Fibroblast of gingiva (primary cell): ENCODE measurements at regions not wholly inside any gene's neighbourhood (a gene's known extent, or its start where the extent isn't known, plus 50 kb on each side); places are given as distances from the start of the nearest gene placed in this dataset.

Experiments
- DNase-seq: peaks from one replicate; pipeline ENCODE4 v3.0.0-alpha.2; 2011; ENCODE audit warnings: low read depth

DNA sequence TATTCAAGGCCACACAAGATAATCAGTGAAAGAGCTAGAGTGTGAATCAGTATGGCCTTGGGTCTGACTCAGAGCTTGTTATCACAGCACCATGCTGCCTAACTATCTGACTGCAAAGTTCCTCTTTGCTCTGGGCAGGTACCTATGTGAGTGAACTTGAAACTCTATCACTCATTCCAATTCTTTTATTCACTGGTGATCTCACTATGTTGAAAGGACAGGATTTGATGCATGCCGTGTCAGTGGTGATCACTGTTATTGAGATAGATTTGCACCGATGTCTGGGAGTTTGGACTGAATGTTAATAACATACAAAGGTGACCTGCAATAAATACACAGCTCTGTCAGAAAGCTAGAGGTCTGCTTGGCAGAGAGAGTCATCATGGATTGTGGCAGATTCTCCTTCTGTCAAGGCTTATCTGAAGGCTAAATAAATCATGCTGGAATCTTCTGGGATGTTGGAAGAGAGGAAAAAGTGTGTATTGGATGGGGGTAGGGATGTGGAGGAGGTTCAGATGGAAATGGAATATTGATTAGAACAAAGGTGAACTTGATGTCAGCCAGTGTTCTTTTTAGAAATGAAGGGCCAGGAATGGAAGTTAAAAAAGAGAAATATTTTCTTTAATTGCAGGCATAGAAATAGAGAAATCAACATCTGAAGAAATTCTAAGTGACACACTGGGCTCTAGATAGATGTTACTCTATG lies 91.8 kb upstream of the TNC start:
- no peak for DNase-seq

DNA sequence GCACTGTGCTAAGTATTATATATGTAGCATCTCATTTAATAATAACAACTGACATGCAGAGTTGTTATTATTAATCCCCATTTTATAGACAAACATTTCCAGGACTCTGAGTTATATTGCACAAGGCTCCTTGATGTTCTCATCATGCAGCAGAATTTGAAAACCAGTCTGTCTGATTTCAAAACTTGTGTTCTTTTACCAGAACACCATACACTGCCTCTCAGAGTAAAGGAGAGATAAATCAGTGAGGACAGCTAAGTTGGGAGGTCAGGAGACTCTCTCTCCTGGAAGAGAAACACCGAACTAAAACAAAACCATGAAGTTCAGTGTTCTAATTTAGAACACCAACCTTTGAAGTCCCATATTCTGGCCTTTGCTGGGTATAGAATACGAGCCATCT lies 92.7 kb upstream of the TNC start:
- DNase-seq, result peak; percentile 25

GRCh38 chr9:115211413-115212124 lies 93.6 kb upstream of the TNC start:
- DNase-seq, result peak; percentile 73

GRCh38 chr9:115212125-115212605 lies 94.2 kb upstream of the TNC start:
- no peak for DNase-seq

DNA sequence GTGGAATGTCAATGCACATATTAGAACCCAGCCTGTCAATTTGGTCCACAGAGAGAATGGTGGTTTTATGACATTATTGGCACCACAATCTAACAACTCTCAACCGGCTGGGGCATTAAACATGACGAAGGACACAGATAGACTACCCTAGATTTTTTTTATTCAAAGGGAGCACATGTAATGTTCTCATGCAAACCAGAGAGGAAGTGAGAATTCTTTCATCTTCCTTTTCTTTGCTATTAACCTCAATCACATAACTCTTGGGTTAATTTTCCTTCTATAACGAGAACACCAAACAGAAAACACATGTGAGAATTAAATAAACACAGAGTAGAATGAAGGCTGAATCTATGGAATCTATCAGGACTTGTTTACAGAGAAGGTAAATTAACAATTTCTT lies 94.9 kb upstream of the TNC start:
- DNase-seq, result no peak

DNA sequence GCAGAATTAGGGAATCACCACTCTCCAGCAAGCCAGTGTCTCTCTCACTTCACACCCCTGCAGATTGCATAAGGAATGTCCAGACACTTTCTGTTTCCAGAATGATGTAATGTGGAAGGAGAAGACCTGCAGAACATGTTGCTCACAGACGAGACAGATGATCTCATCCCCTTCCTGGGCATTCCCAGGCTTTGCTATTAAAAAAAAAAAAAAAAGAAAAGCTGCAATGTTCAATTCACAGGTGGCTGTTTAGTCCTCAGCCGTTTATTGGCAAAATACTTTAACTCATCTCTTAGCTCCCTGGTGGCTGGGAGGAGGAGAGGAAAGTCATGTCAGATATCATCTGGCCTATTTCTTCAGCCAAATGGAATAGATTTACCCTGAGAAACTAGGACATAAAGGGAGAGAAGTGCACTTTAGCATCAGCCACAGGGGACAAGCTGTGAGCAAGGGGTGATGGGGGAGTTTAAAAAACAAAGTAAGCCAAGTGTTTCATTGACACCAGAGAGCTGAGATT lies 95.9 kb upstream of the TNC start:
- peak; percentile 34 for DNase-seq

- no peak for DNase-seq
These were observed 98.9 kb upstream of the TNC start for GRCh38 chr9:115216873-115217272.

DNA sequence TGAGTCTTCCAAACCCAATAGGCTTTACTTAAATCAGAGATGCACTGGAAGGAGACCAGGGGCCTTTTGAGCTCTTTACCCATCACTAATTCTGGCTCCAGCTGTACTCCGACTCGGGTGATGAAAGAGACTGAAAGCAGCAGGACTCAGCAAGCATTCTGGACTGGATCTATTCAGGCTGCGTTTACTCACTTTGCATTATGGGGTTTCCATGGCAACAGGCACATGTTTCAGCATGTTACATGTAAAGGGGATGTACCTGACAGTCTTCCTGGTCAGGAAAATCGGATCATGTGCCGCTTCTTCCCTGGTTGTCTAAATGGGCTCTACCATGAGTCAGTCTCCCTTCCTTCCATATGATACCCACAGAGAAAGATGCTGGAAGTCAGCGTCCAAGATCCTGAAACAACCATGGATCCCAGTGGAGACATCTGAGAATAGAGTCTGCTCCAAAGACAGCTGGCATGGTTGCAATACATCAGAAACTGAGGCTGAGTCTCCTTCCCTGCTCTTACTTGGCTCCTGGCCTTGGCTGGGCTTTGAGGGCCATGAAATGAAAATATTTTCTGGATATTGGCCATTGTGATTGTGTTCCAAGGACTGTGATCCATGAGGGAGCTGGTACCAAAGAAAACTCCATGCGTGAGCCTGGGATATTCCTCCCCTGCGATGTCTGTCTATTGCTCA lies 102.5 kb upstream of the TNC start:
- no peak for DNase-seq

DNA sequence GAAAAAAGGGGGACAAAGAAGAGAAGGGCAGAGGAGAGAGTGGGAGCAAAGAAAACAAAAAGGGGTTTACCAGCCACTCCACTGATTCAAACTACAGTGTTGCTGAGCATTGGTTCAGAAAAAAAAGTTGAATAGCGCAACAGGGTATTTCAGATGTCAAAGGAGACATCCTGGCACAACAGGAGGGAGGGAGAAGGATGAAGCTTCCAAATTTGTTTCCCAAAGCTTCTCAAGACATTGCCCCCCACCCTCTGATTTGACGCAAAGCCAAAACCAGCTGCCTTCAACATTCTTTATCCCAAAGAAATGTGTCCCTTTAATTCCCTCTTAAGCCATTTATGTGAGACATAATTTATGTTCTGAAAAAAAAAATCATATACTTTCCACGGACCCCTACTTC lies 105.5 kb upstream of the TNC start:
- DNase-seq, result no peak

GRCh38 chr9:115225459-115226116 lies 107.6 kb upstream of the TNC start:
- DNase-seq, result no peak

DNA sequence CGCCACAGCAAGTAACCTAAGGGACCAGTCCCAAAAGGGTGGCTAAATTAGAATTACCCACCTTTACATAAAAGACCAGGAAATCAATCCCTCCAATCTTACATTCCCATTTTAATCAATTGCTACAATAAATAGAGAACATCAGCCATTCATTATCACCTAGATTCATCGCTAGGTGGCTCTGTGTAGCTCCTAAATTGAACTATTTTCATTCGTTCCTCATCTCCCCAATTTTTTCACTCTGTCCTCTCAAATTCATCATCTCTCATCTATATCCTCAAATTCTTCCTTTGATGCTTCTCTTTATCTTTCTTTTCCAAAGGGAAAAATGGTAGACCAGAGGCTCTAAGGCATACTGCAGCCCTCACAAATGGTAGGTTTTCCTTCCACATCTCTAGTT lies 108.2 kb upstream of the TNC start:
- DNase-seq, result no peak

DNA sequence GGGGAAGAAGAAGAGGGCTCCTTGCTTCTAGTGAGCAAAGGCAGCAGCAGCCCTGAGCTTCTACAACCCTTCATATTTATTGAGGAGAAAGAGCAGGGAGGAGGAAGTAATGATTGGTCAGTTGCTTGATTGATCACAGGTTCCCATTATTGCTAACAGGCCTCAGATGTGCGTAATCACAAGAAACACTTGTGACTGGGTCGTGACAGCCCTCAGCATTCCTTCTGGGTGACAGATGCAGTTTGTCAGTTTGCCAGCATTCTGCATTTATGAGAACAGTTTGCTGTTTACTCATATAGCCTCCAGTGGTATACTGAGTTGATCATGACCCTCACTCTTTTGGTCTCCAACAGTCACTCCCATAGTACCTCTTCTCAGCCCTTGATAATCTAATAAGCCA lies 111.5 kb upstream of the TNC start:
- no peak for DNase-seq

- DNase-seq, result no peak
These were observed 113.1 kb upstream of the TNC start for GRCh38 chr9:115230924-115231515.

- no peak for DNase-seq
These were observed 114.3 kb upstream of the TNC start for GRCh38 chr9:115232181-115232774.

DNA sequence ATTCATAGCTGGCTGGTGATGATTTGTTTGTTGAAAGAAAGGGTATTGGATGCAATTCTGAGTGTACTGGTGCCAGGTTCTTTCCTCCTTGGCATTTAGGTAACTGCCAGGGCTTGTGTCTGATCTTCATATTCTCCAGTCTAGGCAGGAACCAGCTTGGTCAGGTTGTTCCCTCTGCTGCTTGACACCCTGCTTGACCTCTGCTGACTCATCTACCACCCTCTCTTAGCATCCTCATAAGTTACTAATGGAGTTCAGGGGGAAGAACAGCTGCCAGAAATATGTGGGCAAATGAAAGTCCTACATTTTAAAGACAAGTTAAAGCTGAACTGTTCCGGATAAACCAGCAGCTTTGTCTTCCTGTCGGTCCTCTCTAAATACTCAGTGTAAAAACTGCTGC lies 116.1 kb upstream of the TNC start:
- DNase-seq, result peak; percentile 62

DNA sequence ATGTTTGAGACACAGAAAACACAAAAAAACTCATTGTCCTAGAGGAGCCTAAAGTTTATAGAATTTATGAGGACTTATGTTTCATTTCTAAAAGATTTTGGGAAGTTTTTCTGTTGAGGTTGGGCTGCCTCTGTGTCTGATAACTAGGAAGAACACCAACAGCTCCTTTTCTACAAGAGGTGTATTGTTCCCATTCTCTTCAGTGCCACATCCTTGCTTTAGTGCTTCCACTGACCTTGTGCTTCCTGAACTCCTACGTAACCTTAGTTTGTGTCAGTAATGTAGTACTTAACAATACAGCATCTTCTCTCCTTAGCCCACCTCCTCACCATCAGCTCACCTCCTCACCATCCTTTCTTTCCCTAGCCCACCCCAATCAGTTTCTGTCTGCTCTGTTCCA lies 117.3 kb upstream of the TNC start:
- no peak for DNase-seq

DNA sequence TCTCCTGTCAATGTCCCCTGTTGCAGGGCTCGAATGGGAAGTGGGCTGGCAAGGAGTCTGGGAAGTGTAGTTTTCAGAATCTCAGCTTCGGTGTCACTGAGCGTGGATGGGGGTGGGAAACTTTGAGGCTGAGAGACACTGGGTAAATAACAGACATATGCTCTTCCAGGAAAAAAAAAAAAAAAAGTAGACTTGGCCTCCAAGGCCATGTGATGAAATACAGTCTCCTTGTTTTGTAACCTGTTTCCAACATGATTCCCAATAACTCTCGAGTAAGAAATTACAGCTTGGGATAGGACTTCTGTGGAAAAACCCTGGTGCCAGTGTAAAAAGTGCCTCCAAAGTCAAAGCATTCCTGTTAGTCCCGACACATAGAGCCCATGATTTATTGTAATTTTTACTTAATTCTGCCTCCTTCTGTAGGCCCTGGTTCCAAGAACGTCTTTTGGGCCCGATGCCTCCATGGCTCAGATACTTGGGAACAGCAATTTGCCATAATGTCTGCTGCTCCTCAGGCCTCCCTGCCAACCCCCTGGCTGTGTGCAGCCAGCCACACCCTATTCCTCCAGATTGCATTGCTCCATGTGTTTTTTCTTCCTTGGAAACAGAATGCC lies 119.5 kb upstream of the TNC start:
- peak; percentile 69 for DNase-seq

DNA sequence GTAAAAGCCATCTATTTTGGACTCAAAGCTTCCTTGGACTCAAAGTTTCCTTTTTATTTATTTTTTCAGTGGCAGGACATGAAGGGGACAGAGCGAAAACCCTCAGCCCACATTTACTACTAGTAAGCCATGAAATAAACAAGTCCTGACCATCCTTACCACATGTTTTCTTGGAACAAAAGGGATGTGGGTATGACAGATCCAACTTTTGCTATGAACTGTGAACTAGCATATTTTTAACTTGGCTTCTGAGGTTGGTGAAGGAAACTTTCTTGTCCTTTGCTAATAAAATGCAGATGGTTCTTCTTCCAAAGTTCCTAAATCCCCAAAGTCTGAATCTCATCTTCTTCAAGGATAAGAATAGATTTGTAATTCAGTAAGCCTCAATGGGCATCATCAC lies 122.7 kb upstream of the TNC start:
- DNase-seq, result peak; percentile 80

DNA sequence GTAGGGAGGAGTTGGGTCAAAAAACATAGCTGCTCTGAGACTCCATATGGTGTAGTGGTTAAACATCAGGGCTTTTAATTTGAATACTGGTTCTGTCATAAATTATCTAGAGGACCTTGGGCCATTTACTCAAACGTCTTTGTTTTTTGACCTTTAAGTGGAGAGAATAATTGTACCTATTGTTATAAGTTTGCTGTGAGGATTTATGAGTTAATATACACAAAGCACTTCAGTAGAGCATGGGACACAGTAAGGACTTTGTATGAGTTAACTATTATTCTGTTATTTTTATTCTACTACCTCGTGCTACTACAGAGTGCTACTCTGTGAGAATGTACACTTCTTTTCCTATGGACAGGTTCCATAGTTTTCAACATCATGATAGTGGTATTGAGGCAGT lies 123.7 kb upstream of the TNC start:
- no peak for DNase-seq

DNA sequence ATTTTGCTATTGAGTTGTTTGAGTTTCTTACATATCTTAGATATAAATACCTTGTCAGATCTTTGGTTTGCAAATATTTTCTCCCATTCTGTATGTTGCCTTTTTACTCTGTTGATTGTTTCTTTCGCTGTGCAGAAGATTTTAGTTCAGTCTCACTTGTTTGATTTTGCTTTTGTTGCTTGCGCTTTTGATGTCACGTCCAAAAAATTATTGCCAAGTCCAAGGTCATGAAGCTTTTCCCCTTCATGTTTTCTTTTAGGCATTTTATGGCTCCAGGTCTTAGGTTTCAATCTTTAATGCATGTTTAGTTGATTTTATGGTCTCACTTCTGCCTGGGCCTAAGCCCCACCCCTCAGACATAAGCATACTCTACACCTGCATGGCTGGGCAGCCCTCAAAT lies 131.5 kb upstream of the TNC start:
- DNase-seq, result no peak

GRCh38 chr9:115250621-115251032 lies 132.7 kb upstream of the TNC start:
- DNase-seq, result peak; percentile 36
